Fibroblast of lung (primary cell): ENCODE measurements at regions not wholly inside any gene's neighbourhood (a gene's known extent, or its start where the extent isn't known, plus 50 kb on each side); places are given as distances from the start of the nearest gene placed in this dataset.

ENCODE experiments used
- DNase-seq, 2 donors: peaks; one replicate each; pipeline versions ENCODE4 v3.0.0 to v3.0.0-alpha.2; 2010; ENCODE audit warnings: low read depth in 2 of 2
- H2AFZ ChIP-seq: 2 replicates; pipeline ENCODE4 v1.5.1; 2012; ENCODE audit warnings: low read length, control low read depth, inconsistent platforms
- H3K27ac ChIP-seq: 2 replicates; pipeline ENCODE4 v1.5.1; 2011; ENCODE audit warnings: low read length, control low read depth; ENCODE audit not compliant: insufficient read depth
- H3K27me3 ChIP-seq: 2 replicates; pipeline ENCODE4 v1.5.1; 2011; ENCODE audit warnings: mild to moderate bottlenecking, low read length; ENCODE audit not compliant: control insufficient read depth, insufficient read depth
- H3K36me3 ChIP-seq: 2 replicates; pipeline ENCODE4 v1.5.1; 2011; ENCODE audit warnings: low read length; ENCODE audit not compliant: control insufficient read depth, insufficient read depth
- H3K4me1 ChIP-seq: 2 replicates; pipeline ENCODE4 v1.5.1; 2011; ENCODE audit warnings: low read length; ENCODE audit not compliant: control insufficient read depth, insufficient read depth; ENCODE audit errors: extremely low read depth
- H3K4me2 ChIP-seq: 2 replicates; pipeline ENCODE4 v1.5.1; 2011; ENCODE audit warnings: low read length, control low read depth; ENCODE audit not compliant: insufficient read depth; ENCODE audit errors: extremely low read depth
- H3K4me3 ChIP-seq, 4 experiments: fragments of 200-600 bp in 1 of 4; sonication (generic) in 1 of 4; replicated peaks in 1 of 4; 2 replicates each; pipeline ENCODE4 v1.5.1; 2011 to 2016; ENCODE audit warnings: low read length in 4 of 4, low read depth in 3 of 4, mild to moderate bottlenecking in 3 of 4, control low read depth in 2 of 4, inconsistent platforms in 1 of 4, mixed read lengths in 1 of 4; ENCODE audit not compliant: insufficient read depth in 1 of 4; ENCODE audit errors: control extremely low read depth in 1 of 4
- H3K79me2 ChIP-seq: 2 replicates; pipeline ENCODE4 v1.5.1; 2012; ENCODE audit warnings: mild to moderate bottlenecking, low read length, inconsistent platforms; ENCODE audit not compliant: control insufficient read depth, insufficient read depth
- H3K9ac ChIP-seq: 2 replicates; pipeline ENCODE4 v1.5.1; 2011; ENCODE audit warnings: mild to moderate bottlenecking, low read length, control low read depth; ENCODE audit not compliant: insufficient read depth
- H3K9me3 ChIP-seq: 2 replicates; pipeline ENCODE4 v1.5.1; 2012; ENCODE audit warnings: low read depth, low read length; ENCODE audit not compliant: control insufficient read depth, insufficient read depth
- H4K20me1 ChIP-seq: 2 replicates; pipeline ENCODE4 v1.5.1; 2011; ENCODE audit warnings: low read length; ENCODE audit not compliant: control insufficient read depth, insufficient read depth; ENCODE audit errors: extremely low read depth
- CTCF ChIP-seq, 2 donors: IDR thresholded peaks in 1 of 2; conservative IDR thresholded peaks in 1 of 2; 1 replicate in 1 of 2; 2 replicates in 1 of 2; pipeline ENCODE4 v1.5.1; 2011 to 2012; ENCODE audit warnings: low read length in 2 of 2, control low read depth in 1 of 2, inconsistent platforms in 1 of 2, low read depth in 1 of 2, mild to moderate bottlenecking in 1 of 2
- EZH2 ChIP-seq: IDR thresholded peaks from 2 replicates; pipeline ENCODE4 v1.5.1; 2012; ENCODE audit warnings: low read length, control low read depth, mild to moderate bottlenecking; ENCODE audit errors: missing control alignments

- Histone ChIP-seq H3K4me1 (peaks cover 6% of the 10 kb centered on the region), H3K27ac (no peak overlapping the region), H2AFZ (no peak overlapping the region), H3K36me3 (no peaks in the 10 kb centered on the region), H3K4me3 (no peak overlapping the region), H3K27me3 (no peaks in the 10 kb centered on the region), H4K20me1 (no peaks in the 10 kb centered on the region), H3K4me2 (no peak overlapping the region), H3K9me3 (no peaks in the 10 kb centered on the region), H3K9ac (no peak overlapping the region), H3K79me2 (no peaks in the 10 kb centered on the region)
- DNase-seq, result no peak
- no peak for TF ChIP-seq EZH2
- no peak for TF ChIP-seq CTCF (conservative IDR thresholded peaks at IDR 0.05 in 1 of 2, IDR thresholded peaks at IDR 0.05 in 1 of 2; ENCODE audit: low read depth in 1 of 2, low read length in 2 of 2)
These were observed 248.7 kb upstream of the RREB1 start for GRCh38 chr6:6859105-6859504.

- Histone ChIP-seq H3K27ac (no peak overlapping the region), H3K36me3 (no peaks in the 10 kb centered on the region), H4K20me1 (no peaks in the 10 kb centered on the region), H3K79me2 (no peaks in the 10 kb centered on the region), H3K9me3 (no peaks in the 10 kb centered on the region), H3K9ac (no peak overlapping the region), H3K4me3 (no peak overlapping the region), H3K27me3 (no peaks in the 10 kb centered on the region), H2AFZ (no peak overlapping the region), H3K4me2 (no peak overlapping the region), H3K4me1 (peaks cover 6% of the 10 kb centered on the region)
- DNase-seq, result no peak
- no peak for TF ChIP-seq EZH2
These were observed 248.0 kb upstream of the RREB1 start for GRCh38 chr6:6859722-6860121.

GRCh38 chr6:6860863-6861262 is 246.9 kb upstream of the RREB1 start:
- H3K36me3 ChIP-seq, result no peaks in the 10 kb centered on the region
- H3K4me1 ChIP-seq, result peaks cover 6% of the 10 kb centered on the region
- no peak overlapping the region for H3K9ac ChIP-seq
- H3K27me3 ChIP-seq, result no peaks in the 10 kb centered on the region
- H3K79me2 ChIP-seq, result no peaks in the 10 kb centered on the region
- no peak overlapping the region for H3K4me3 ChIP-seq
- no peak for DNase-seq
- H4K20me1 ChIP-seq, result no peaks in the 10 kb centered on the region
- H3K27ac ChIP-seq, result no peak overlapping the region
- TF ChIP-seq EZH2, result no peak
- no peak for TF ChIP-seq CTCF (conservative IDR thresholded peaks at IDR 0.05 in 1 of 2, IDR thresholded peaks at IDR 0.05 in 1 of 2; ENCODE audit: low read depth in 1 of 2, low read length in 2 of 2)
- H2AFZ ChIP-seq, result no peak overlapping the region
- H3K4me2 ChIP-seq, result no peak overlapping the region
- H3K9me3 ChIP-seq, result no peaks in the 10 kb centered on the region
